ENCODE measurements at regions not wholly inside any gene's neighbourhood (a gene's known extent, or its start where the extent isn't known, plus 50 kb on each side); places are given as distances from the start of the nearest gene placed in this dataset.

GRCh38 chrX:44415639-44416386 is 72.3 kb upstream of the EFHC2 start:
- DNase-seq (ENCODE audit: low read depth), result no peak
- no peak overlapping the region for H3K4me3 ChIP-seq (replicated peaks; ENCODE audit: low read depth, low read length)
- no peak for TF ChIP-seq CTCF (IDR thresholded peaks at IDR 0.05; ENCODE audit: low read length, missing control alignments)

GRCh38 chrX:44401151-44401550 is 57.7 kb upstream of the EFHC2 start:
- no peak for DNase-seq (ENCODE audit: low read depth)
- no peak overlapping the region for H3K4me3 ChIP-seq (replicated peaks; ENCODE audit: low read depth, low read length)
- TF ChIP-seq CTCF (IDR thresholded peaks at IDR 0.05; ENCODE audit: low read length, missing control alignments), result no peak

GRCh38 chrX:44400588-44400987 is 57.1 kb upstream of the EFHC2 start:
- DNase-seq (ENCODE audit: low read depth), result peak; percentile 90
- no peak overlapping the region for H3K4me3 ChIP-seq (replicated peaks; ENCODE audit: low read depth, low read length)
- TF ChIP-seq CTCF (IDR thresholded peaks at IDR 0.05; ENCODE audit: low read length, missing control alignments), result no peak

GRCh38 chrX:44400161-44400560 is 56.7 kb upstream of the EFHC2 start:
- H3K4me3 ChIP-seq (replicated peaks; ENCODE audit: low read depth, low read length), result no peak overlapping the region
- no peak for DNase-seq (ENCODE audit: low read depth)
- no peak for TF ChIP-seq CTCF (IDR thresholded peaks at IDR 0.05; ENCODE audit: low read length, missing control alignments)
